ENCODE measurements at regions not wholly inside any gene's neighbourhood (a gene's known extent, or its start where the extent isn't known, plus 50 kb on each side); places are given as distances from the start of the nearest gene placed in this dataset.

DNA sequence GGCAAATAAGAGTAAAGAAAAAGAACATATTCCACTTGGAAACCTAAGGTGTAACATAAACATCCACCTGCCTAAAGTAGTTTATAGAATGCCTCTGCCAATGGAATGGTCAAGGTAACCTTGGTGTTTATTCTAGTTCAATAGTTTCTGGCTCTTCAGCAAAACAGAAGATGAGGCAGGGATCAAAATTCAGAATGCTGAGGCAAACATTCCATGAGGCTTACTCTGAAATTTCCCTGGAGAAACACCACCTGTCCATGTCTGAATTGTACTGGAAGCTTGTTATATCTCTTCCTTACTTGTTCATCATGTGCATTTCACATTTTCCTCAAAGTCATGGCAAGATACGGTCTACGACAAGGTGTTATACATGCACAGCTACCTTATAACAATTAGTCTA, 1862.4 kb upstream of the ACO1 start:
- Histone ChIP-seq H3K79me2 (ENCODE audit: low read depth) (no peaks in the 10 kb centered on the region), H3F3A (ENCODE audit: low read depth) (no peaks in the 10 kb centered on the region), H3K36me3 (no peaks in the 10 kb centered on the region), H2AFZ (replicated peaks) (no peak overlapping the region), H3K4me1 (no peaks in the 10 kb centered on the region), H3K9ac (no peak overlapping the region), H3K4me3 (no peak overlapping the region), H4K20me1 (ENCODE audit: low read depth) (no peaks in the 10 kb centered on the region), H3K27me3 (no peaks in the 10 kb centered on the region), H3K27ac (no peak overlapping the region), H3K4me2 (no peak overlapping the region), H3K9me3 (ENCODE audit: low read depth) (no peaks in the 10 kb centered on the region)
- Mint-ChIP-seq H3K27ac (no peak overlapping the region), H3K4me3 (no peak overlapping the region), H3K27me3 (ENCODE audit: insufficient read depth, low read depth) (no peaks in the 10 kb centered on the region), H3K4me1 (peaks cover 9% of the 10 kb centered on the region), H3K9me3 (no peaks in the 10 kb centered on the region), H3K36me3 (no peaks in the 10 kb centered on the region)
- no peak for DNase-seq (ENCODE audit: low spot score)
- TF ChIP-seq CTCF (IDR thresholded peaks at IDR 0.05) (no peak), EZH2phosphoT487 (IDR thresholded peaks at IDR 0.05) (no peak), EZH2 (IDR thresholded peaks at IDR 0.05) (no peak)

DNA sequence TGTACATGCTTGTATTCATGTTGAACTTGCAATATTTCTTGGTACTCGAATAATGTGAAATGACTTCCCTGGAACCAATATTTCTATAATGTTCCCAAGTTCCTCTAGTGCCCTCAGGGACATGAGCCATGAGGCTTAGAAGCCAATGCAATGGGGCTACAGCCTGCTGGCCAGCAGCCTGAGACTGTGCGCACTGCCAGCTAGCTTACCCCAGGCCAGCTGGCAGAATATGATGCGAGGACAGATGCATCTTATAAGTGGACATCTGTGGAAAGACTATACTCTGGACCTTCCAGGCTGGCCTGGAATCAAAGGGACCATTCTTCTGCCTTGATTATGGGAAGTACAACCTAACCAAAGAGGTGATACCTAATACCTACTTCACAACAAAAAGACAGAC, 1862.0 kb upstream of the ACO1 start:
- H3K4me3 Mint-ChIP-seq: no peak overlapping the region

DNA sequence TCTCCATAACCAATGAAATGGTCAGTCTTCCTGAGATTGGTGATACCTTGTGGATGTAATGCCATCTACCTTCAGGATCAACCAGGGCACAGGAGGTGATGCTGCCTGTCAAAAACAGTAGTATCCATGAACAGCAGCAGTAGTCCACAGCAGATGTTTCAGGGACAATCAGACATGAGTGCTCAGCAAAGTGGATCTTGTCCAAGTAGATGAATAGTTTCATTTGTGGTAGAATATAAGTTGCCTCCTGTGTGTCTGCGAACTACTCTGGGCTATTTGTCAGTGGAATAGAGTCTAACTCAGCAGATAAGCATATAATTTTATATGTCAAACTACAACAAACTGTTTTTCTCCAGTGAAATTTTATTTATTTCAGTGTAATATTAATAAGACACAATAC, 1860.1 kb upstream of the ACO1 start:
- no peaks in the 10 kb centered on the region for H3K27me3 Mint-ChIP-seq (ENCODE audit: insufficient read depth, low read depth)
- H3K4me1 Mint-ChIP-seq: peaks cover 10% of the 10 kb centered on the region

More for the DNA sequence above, 1862.0 kb upstream of the ACO1 start:
- DNase-seq (ENCODE audit: low spot score): no peak
- Histone ChIP-seq H3K27me3 (no peaks in the 10 kb centered on the region), H3K4me3 (no peak overlapping the region), H3K36me3 (no peaks in the 10 kb centered on the region), H3K79me2 (ENCODE audit: low read depth) (no peaks in the 10 kb centered on the region), H4K20me1 (ENCODE audit: low read depth) (no peaks in the 10 kb centered on the region), H3K9ac (no peak overlapping the region), H3K4me1 (no peaks in the 10 kb centered on the region), H3K9me3 (ENCODE audit: low read depth) (no peaks in the 10 kb centered on the region), H3K27ac (no peak overlapping the region), H2AFZ (replicated peaks) (no peak overlapping the region), H3F3A (ENCODE audit: low read depth) (no peaks in the 10 kb centered on the region), H3K4me2 (no peak overlapping the region)
- Mint-ChIP-seq H3K9me3 (no peaks in the 10 kb centered on the region), H3K36me3 (no peaks in the 10 kb centered on the region), H3K27me3 (ENCODE audit: insufficient read depth, low read depth) (no peaks in the 10 kb centered on the region), H3K27ac (no peak overlapping the region), H3K4me1 (peaks cover 10% of the 10 kb centered on the region)
- TF ChIP-seq EZH2phosphoT487 (IDR thresholded peaks at IDR 0.05) (no peak), CTCF (IDR thresholded peaks at IDR 0.05) (no peak), EZH2 (IDR thresholded peaks at IDR 0.05) (no peak)

GRCh38 chr9:30534455-30534854, 1850.0 kb upstream of the ACO1 start:
- H3K27me3 Mint-ChIP-seq (ENCODE audit: insufficient read depth, low read depth): peaks cover 5% of the 10 kb centered on the region
- no peak overlapping the region for H2AFZ ChIP-seq (replicated peaks)
- H4K20me1 ChIP-seq (ENCODE audit: low read depth): no peaks in the 10 kb centered on the region
- no peak overlapping the region for H3K4me2 ChIP-seq
- DNase-seq (ENCODE audit: low spot score): no peak
- peaks cover 3% of the 10 kb centered on the region for H3K4me1 Mint-ChIP-seq
- H3K79me2 ChIP-seq (ENCODE audit: low read depth): no peaks in the 10 kb centered on the region
- no peaks in the 10 kb centered on the region for H3K9me3 ChIP-seq (ENCODE audit: low read depth)
- H3K4me3 ChIP-seq: no peak overlapping the region
- H3K4me3 Mint-ChIP-seq: no peak overlapping the region
- no peaks in the 10 kb centered on the region for H3F3A ChIP-seq (ENCODE audit: low read depth)
- TF ChIP-seq CTCF (IDR thresholded peaks at IDR 0.05): no peak
- no peak for TF ChIP-seq EZH2 (IDR thresholded peaks at IDR 0.05)
- TF ChIP-seq EZH2phosphoT487 (IDR thresholded peaks at IDR 0.05): no peak
- H3K9ac ChIP-seq: no peak overlapping the region
- H3K4me1 ChIP-seq: no peaks in the 10 kb centered on the region
- H3K36me3 Mint-ChIP-seq: no peaks in the 10 kb centered on the region
- H3K9me3 Mint-ChIP-seq: peaks cover 16% of the 10 kb centered on the region
- no peaks in the 10 kb centered on the region for H3K27me3 ChIP-seq
- H3K27ac ChIP-seq: no peak overlapping the region
- no peak overlapping the region for H3K27ac Mint-ChIP-seq
- H3K36me3 ChIP-seq: no peaks in the 10 kb centered on the region

More for the DNA sequence above, 1860.1 kb upstream of the ACO1 start:
- Histone ChIP-seq H3K4me3 (no peak overlapping the region), H3K4me1 (no peaks in the 10 kb centered on the region), H3K79me2 (ENCODE audit: low read depth) (no peaks in the 10 kb centered on the region), H3K9me3 (ENCODE audit: low read depth) (no peaks in the 10 kb centered on the region), H3K36me3 (no peaks in the 10 kb centered on the region), H2AFZ (replicated peaks) (no peak overlapping the region), H3K27me3 (no peaks in the 10 kb centered on the region), H3K4me2 (no peak overlapping the region), H3F3A (ENCODE audit: low read depth) (no peaks in the 10 kb centered on the region), H3K9ac (no peak overlapping the region), H3K27ac (no peak overlapping the region), H4K20me1 (ENCODE audit: low read depth) (no peaks in the 10 kb centered on the region)
- H3K4me3 Mint-ChIP-seq: no peak overlapping the region
- no peak overlapping the region for H3K27ac Mint-ChIP-seq
- no peaks in the 10 kb centered on the region for H3K9me3 Mint-ChIP-seq
- no peaks in the 10 kb centered on the region for H3K36me3 Mint-ChIP-seq
- no peak for TF ChIP-seq EZH2 (IDR thresholded peaks at IDR 0.05)
- DNase-seq (ENCODE audit: low spot score): no peak

All from neural progenitor cell (in vitro differentiated cells).